Gastroesophageal sphincter (tissue), 3 donors: ENCODE measurements at regions not wholly inside any gene's neighbourhood (a gene's known extent, or its start where the extent isn't known, plus 50 kb on each side); places are given as distances from the start of the nearest gene placed in this dataset.

ENCODE experiments used
- CTCF ChIP-seq, 4 experiments: fragments of 200-600 bp in 2 of 4; fragments of 450-650 bp in 2 of 4; sonication (generic) in 1 of 4; IDR thresholded peaks; one replicate each; pipeline ENCODE4 v1.5.1; 2017 to 2019; ENCODE audit warnings: antibody characterized with exemption in 4 of 4, mild to moderate bottlenecking in 2 of 4, moderate library complexity in 2 of 4
- POLR2A ChIP-seq, 2 donors: fragments of 450-650 bp; IDR thresholded peaks; one replicate each; pipeline ENCODE4 v1.6.1; 2017; ENCODE audit warnings: antibody characterized with exemption in 2 of 2, mild to moderate bottlenecking in 2 of 2, moderate library complexity in 1 of 2

GRCh38 chr2:6008726-6009125, 316.5 kb downstream of the SOX11 start:
- TF ChIP-seq CTCF (IDR thresholded peaks at IDR 0.05) (no peak), POLR2A (IDR thresholded peaks at IDR 0.05) (no peak)
